ENCODE measurements at regions not wholly inside any gene's neighbourhood (a gene's known extent, or its start where the extent isn't known, plus 50 kb on each side); places are given as distances from the start of the nearest gene placed in this dataset.

- TF ChIP-seq CTCF (IDR thresholded peaks at IDR 0.05): no peak
- TF ChIP-seq EP300 (IDR thresholded peaks at IDR 0.05): no peak
- TF ChIP-seq POLR2A (IDR thresholded peaks at IDR 0.05): no peak
- peaks cover 0 to 22% (median 3%) of the 10 kb centered on the region in 4 donors for H3K4me1 ChIP-seq
- H3K36me3 ChIP-seq: no peaks in the 10 kb centered on the region
- DNase-seq (ENCODE audit: low spot score in 2 of 2): no peak
- H3K27ac ChIP-seq: no peak overlapping the region
- no peak overlapping the region for H3K4me3 ChIP-seq
- no peaks in the 10 kb centered on the region for H3K27me3 ChIP-seq
- no peaks in the 10 kb centered on the region for H3K9me3 ChIP-seq
These were observed 380.8 kb downstream of the TMEM232 start for GRCh38 chr5:110345623-110346022.

- Histone ChIP-seq H3K9me3 (no peaks in the 10 kb centered on the region), H3K36me3 (no peaks in the 10 kb centered on the region), H3K27me3 (no peaks in the 10 kb centered on the region), H3K27ac (no peak overlapping the region), H3K4me1 (peaks cover 0 to 10% (median 0%) of the 10 kb centered on the region in 4 donors), H3K4me3 (no peak overlapping the region)
- TF ChIP-seq EP300 (IDR thresholded peaks at IDR 0.05) (no peak), POLR2A (IDR thresholded peaks at IDR 0.05) (no peak), CTCF (IDR thresholded peaks at IDR 0.05) (no peak)
- DNase-seq (ENCODE audit: low spot score in 2 of 2): no peak
These were observed 379.5 kb downstream of the TMEM232 start for GRCh38 chr5:110346893-110347358.

DNA sequence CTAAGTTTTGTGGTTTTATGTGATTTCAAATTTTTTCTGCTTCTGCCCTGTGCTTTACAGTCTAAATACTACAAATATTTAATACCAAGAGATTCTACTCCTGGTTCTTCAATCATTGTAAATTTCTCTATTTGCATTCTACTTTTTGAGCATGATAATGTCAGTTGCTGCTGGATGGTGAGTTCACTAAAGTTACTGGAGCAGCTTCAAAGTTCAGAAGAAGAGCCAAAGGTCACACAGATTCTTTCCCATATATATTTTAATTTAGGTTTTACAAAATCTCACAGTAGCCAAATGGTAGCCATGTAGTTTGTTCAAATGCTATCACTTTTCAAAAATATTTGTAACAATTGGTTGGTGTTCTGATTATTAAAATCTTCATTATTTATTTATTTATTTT is 378.7 kb downstream of the TMEM232 start:
- Histone ChIP-seq H3K4me1 (peaks cover 0 to 3% (median 0%) of the 10 kb centered on the region in 4 donors), H3K36me3 (no peaks in the 10 kb centered on the region), H3K27ac (no peak overlapping the region), H3K4me3 (no peak overlapping the region), H3K9me3 (no peaks in the 10 kb centered on the region), H3K27me3 (no peaks in the 10 kb centered on the region)
- TF ChIP-seq EP300 (IDR thresholded peaks at IDR 0.05) (no peak), CTCF (IDR thresholded peaks at IDR 0.05) (no peak), POLR2A (IDR thresholded peaks at IDR 0.05) (no peak)
- no peak for DNase-seq (ENCODE audit: low spot score in 2 of 2)

GRCh38 chr5:110351430-110351829 is 375.0 kb downstream of the TMEM232 start:
- H3K4me1 ChIP-seq: peaks cover 0 to 19% (median 5%) of the 10 kb centered on the region in 4 donors
- no peak overlapping the region for H3K27ac ChIP-seq
- no peaks in the 10 kb centered on the region for H3K36me3 ChIP-seq
- no peak for DNase-seq (ENCODE audit: low spot score in 2 of 2)
- no peaks in the 10 kb centered on the region for H3K27me3 ChIP-seq
- no peak for TF ChIP-seq POLR2A (IDR thresholded peaks at IDR 0.05)
- TF ChIP-seq CTCF (IDR thresholded peaks at IDR 0.05): no peak
- no peak for TF ChIP-seq EP300 (IDR thresholded peaks at IDR 0.05)
- no peaks in the 10 kb centered on the region for H3K9me3 ChIP-seq
- H3K4me3 ChIP-seq: no peak overlapping the region

GRCh38 chr5:110354311-110354710 is 372.2 kb downstream of the TMEM232 start:
- peak overlapping the region in 1 of 4 donors; percentile 70 for H3K27ac ChIP-seq
- H3K4me1 ChIP-seq: peaks cover 0 to 23% (median 5%) of the 10 kb centered on the region in 4 donors
- H3K4me3 ChIP-seq: no peak overlapping the region
- H3K9me3 ChIP-seq: no peaks in the 10 kb centered on the region
- WGBS, 2 donors: 31 to 44% methylated on average over 3 of the region's 3 CpGs
- no peaks in the 10 kb centered on the region for H3K27me3 ChIP-seq
- TF ChIP-seq CTCF (IDR thresholded peaks at IDR 0.05): no peak
- TF ChIP-seq POLR2A (IDR thresholded peaks at IDR 0.05): no peak
- no peak for TF ChIP-seq EP300 (IDR thresholded peaks at IDR 0.05)
- no peak for DNase-seq (ENCODE audit: low spot score in 2 of 2)
- H3K36me3 ChIP-seq: no peaks in the 10 kb centered on the region
